Caco-2 (cell line): ENCODE measurements at regions not wholly inside any gene's neighbourhood (a gene's known extent, or its start where the extent isn't known, plus 50 kb on each side); places are given as distances from the start of the nearest gene placed in this dataset.

Source experiments
- BruUV-seq: library from RNA; stranded (reverse); fragments of 400-500 nt; replicated peaks from 2 replicates; lab custom pipeline; 2021; lab: Mats Ljungman, UMichigan
- CTCF ChIA-PET: fragments of 300-600 bp; sonication (Branson Sonifier 250); formaldehyde crosslinking; loops from one replicate; lab custom pipeline; 2022; ENCODE audit warnings: antibody characterized with exemption; lab: Charles Lee
- POLR2A ChIA-PET: fragments of 300-600 bp; sonication (Branson Sonifier 250); formaldehyde crosslinking; loops from one replicate; lab custom pipeline; 2022; ENCODE audit warnings: antibody characterized with exemption; lab: Charles Lee
- DNase-seq, 2 experiments: peaks; one replicate each; pipeline versions ENCODE4 v3.0.0 to v3.0.0-alpha.2; 2020 to 2022
- H3K27me3 ChIP-seq: replicated peaks from 2 replicates; pipeline ENCODE4 v1.6.0; 2011; ENCODE audit warnings: low read length; ENCODE audit not compliant: control insufficient read depth, insufficient read depth
- H3K36me3 ChIP-seq: 2 replicates; pipeline ENCODE4 v1.5.1; 2011; ENCODE audit warnings: low read length; ENCODE audit not compliant: control insufficient read depth, insufficient read depth
- H3K4me1 ChIP-seq: fragments of 250-450 bp; sonication (Bioruptor Pico); 2 replicates; pipeline ENCODE4 v1.5.1; 2020; ENCODE audit warnings: mild to moderate bottlenecking
- H3K4me3 ChIP-seq: 2 replicates; pipeline ENCODE4 v1.5.1; 2011; ENCODE audit warnings: low read depth, mild to moderate bottlenecking, control low read depth, low read length
- H3K9me3 ChIP-seq: fragments of 250-450 bp; sonication (Bioruptor Pico); 2 replicates; pipeline ENCODE4 v1.5.1; 2020; ENCODE audit warnings: mild to moderate bottlenecking, moderate library complexity
- H3K27ac Mint-ChIP-seq: one replicate; pipeline ENCODE4 v1.8.0; 2022; ENCODE audit warnings: mixed read lengths; ENCODE audit not compliant: unreplicated experiment
- H3K27me3 Mint-ChIP-seq: one replicate; pipeline ENCODE4 v1.8.0; 2022; ENCODE audit warnings: mixed read lengths; ENCODE audit not compliant: insufficient read depth, unreplicated experiment
- H3K36me3 Mint-ChIP-seq: one replicate; pipeline ENCODE4 v1.8.0; 2022; ENCODE audit warnings: mild to moderate bottlenecking, mixed read lengths; ENCODE audit not compliant: insufficient read depth, unreplicated experiment
- H3K4me1 Mint-ChIP-seq: one replicate; pipeline ENCODE4 v1.8.0; 2022; ENCODE audit warnings: low read depth, mixed read lengths; ENCODE audit not compliant: unreplicated experiment
- H3K4me3 Mint-ChIP-seq: one replicate; pipeline ENCODE4 v1.8.0; 2022; ENCODE audit warnings: mild to moderate bottlenecking, moderate library complexity, mixed read lengths; ENCODE audit not compliant: unreplicated experiment
- H3K9me3 Mint-ChIP-seq: one replicate; pipeline ENCODE4 v1.8.0; 2022; ENCODE audit warnings: mixed read lengths; ENCODE audit not compliant: unreplicated experiment
- CTCF ChIP-seq, 2 experiments: fragments of 200-600 bp in 1 of 2; IDR thresholded peaks; 1 replicate in 1 of 2; 2 replicates in 1 of 2; pipeline versions ENCODE4 v1.5.1 to v1.8.0; 2011 to 2022; ENCODE audit warnings: antibody characterized with exemption in 1 of 2, control low read depth in 1 of 2, inconsistent platforms in 1 of 2, low read depth in 1 of 2, low read length in 1 of 2, mild to moderate bottlenecking in 1 of 2, moderate library complexity in 1 of 2; ENCODE audit not compliant: insufficient read depth in 1 of 2, severe bottlenecking in 1 of 2, unreplicated experiment in 1 of 2
- intact Hi-C: fragments of 100-400 bp; cut with micrococcal nuclease; formaldehyde crosslinking; loops from one replicate; pipeline ENCODE4 v1.10.0; 2022; ENCODE audit not compliant: unreplicated experiment

DNA sequence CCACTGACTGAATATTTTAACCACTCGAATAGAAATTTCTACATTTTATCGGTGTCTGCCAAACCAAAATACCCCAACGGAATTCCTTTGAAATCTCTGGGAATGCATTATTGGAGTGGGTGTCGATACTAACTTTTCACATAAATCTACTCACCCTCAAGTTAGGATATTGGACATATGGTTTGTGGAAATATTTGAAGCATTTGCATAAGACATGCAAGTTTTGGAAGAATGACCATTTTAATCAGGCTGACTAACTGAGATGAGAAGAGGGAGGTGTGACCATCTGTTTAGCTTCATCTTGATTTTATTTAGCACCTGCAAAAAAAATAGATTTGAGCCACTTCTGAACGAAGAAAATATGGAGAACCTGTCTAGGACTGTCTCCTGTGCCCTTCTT, 61.2 kb downstream of the KLF6 start:
- intact Hi-C loops = no loop called here
- Histone ChIP-seq H3K36me3 (no peaks in the 10 kb centered on the region), H3K27me3 (no peaks in the 10 kb centered on the region), H3K4me1 (no peaks in the 10 kb centered on the region), H3K9me3 (no peaks in the 10 kb centered on the region), H3K4me3 (no peak overlapping the region)
- peaks cover 6% of the 10 kb centered on the region for H3K4me1 Mint-ChIP-seq
- H3K36me3 Mint-ChIP-seq = no peaks in the 10 kb centered on the region
- DNase-seq = no peak
- no peaks in the 10 kb centered on the region for H3K9me3 Mint-ChIP-seq
- H3K4me3 Mint-ChIP-seq = no peak overlapping the region
- ChIA-PET CTCF (no interaction called here), POLR2A (no interaction called here)
- no peak for TF ChIP-seq CTCF (IDR thresholded peaks at IDR 0.05; ENCODE audit: insufficient read depth in 1 of 2, low read depth in 1 of 2, low read length in 1 of 2, severe bottlenecking in 1 of 2, unreplicated experiment in 1 of 2)
- no peaks in the 10 kb centered on the region for H3K27me3 Mint-ChIP-seq
- no peak overlapping the region for H3K27ac Mint-ChIP-seq
- no TSS peak for BruUV-seq

DNA sequence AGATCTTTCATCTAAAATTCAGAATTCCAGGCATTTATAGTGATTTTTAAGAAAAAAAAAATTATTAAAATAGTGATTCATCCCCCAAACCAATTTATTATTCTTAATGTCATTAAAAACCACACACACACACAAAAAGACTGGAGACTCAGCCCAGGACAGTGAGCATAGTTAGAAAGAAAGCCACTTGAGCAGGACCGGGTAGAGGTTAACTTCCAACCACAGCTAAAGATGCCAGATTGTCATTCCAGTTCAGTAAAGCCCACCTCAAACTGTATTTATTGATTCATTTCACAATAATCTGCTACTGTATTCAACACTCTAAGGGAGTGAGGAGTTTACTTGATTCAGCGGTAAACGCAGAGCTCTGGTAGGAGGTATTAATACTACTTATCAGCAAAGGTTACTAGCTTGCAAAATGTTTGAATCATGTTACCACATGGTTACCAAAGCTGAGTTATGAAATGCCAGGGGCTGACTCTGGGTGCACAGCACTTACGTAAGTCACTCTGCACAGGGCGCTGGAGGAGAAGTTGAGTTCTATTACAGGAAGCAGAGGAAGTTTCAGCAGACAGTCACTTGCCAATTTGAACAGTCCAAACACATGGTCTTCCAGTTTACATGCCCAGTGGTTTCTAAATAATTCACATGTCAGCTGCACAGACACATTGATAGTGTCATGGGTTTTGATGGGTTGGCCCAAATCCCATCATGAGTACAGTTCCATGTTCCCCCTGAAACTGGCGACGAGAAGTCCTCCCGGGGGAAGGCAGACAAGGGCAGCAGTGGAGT, 64.6 kb downstream of the KLF6 start:
- ChIA-PET CTCF (no interaction called here), POLR2A (no interaction called here)
- peaks cover under 1% of the 10 kb centered on the region for H3K4me1 Mint-ChIP-seq
- BruUV-seq = no TSS peak
- no peak overlapping the region for H3K4me3 ChIP-seq
- no peaks in the 10 kb centered on the region for H3K27me3 Mint-ChIP-seq
- no peaks in the 10 kb centered on the region for H3K27me3 ChIP-seq
- intact Hi-C loops = no loop called here
- H3K9me3 ChIP-seq = no peaks in the 10 kb centered on the region
- no peaks in the 10 kb centered on the region for H3K9me3 Mint-ChIP-seq
- H3K27ac Mint-ChIP-seq = no peak overlapping the region
- peak in 1 of 2 experiments; percentile 15 for DNase-seq
- H3K36me3 Mint-ChIP-seq = no peaks in the 10 kb centered on the region
- TF ChIP-seq CTCF (IDR thresholded peaks at IDR 0.05; ENCODE audit: insufficient read depth in 1 of 2, low read depth in 1 of 2, low read length in 1 of 2, severe bottlenecking in 1 of 2, unreplicated experiment in 1 of 2) = no peak
- H3K4me1 ChIP-seq = no peaks in the 10 kb centered on the region
- no peak overlapping the region for H3K4me3 Mint-ChIP-seq
- no peaks in the 10 kb centered on the region for H3K36me3 ChIP-seq

DNA sequence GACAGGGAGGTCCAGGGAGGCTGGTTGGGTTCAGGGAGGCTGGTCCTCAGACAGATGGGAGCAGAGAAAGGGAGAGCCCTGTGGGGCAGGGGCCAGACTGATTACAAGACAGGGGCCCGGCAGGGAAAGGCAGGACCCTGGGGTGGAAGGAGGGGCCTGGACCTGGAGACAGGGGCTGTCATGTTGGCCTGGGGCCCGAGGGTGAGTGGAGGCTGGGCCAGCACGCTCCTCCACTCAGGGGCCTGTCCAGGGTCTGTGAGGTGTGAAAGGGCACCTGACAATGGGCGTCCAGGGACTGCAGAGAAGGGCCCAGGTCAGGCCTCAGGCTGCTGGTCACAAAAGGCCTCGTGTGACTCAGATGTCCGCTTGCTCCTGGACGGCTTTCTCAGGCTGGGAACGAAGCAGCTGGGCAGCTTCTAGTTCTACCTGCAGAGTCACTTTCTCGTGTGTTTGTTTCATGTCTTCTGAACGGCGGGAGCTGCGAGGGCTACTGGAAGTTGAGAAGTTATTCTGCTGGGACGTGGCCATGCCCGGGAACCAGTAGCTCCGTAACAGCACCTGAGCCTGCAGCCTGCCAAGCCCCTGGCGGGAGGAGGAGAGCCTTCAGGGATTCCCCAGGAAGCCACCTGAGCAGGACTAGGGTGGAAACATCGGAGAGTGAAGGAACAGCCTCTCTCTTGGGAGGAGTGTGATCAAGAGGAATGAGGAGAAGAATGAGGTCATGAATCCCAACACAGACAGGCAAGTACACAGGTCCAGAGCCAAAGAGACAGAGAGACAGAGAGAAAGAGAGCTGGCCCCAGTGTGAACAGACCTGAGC, 65.8 kb downstream of the KLF6 start:
- Mint-ChIP-seq H3K27me3 (no peaks in the 10 kb centered on the region), H3K36me3 (no peaks in the 10 kb centered on the region), H3K27ac (no peak overlapping the region), H3K4me3 (no peak overlapping the region), H3K9me3 (no peaks in the 10 kb centered on the region), H3K4me1 (no peaks in the 10 kb centered on the region)
- Histone ChIP-seq H3K27me3 (no peaks in the 10 kb centered on the region), H3K4me1 (no peaks in the 10 kb centered on the region), H3K9me3 (no peaks in the 10 kb centered on the region), H3K36me3 (no peaks in the 10 kb centered on the region), H3K4me3 (no peak overlapping the region)
- CTCF ChIA-PET = no interaction called here
- intact Hi-C loops = no loop called here
- no TSS peak for BruUV-seq
- no peak for TF ChIP-seq CTCF (IDR thresholded peaks at IDR 0.05; ENCODE audit: insufficient read depth in 1 of 2, low read depth in 1 of 2, low read length in 1 of 2, severe bottlenecking in 1 of 2, unreplicated experiment in 1 of 2)
- POLR2A ChIA-PET = no interaction called here
- DNase-seq = no peak
